GM21717 (cell line): ENCODE measurements at regions not wholly inside any gene's neighbourhood (a gene's known extent, or its start where the extent isn't known, plus 50 kb on each side); places are given as distances from the start of the nearest gene placed in this dataset.
"Not testable (repeated sequence)": the region's sequence is repeated elsewhere in the genome, so short reads cannot be mapped to it uniquely, and the experiment has no call there.

Experiments used
- ATAC-seq: cut with Tn5 transposase; IDR thresholded peaks from one replicate; pipeline ENCODE4 v1.9.1; 2021; ENCODE audit warnings: mild to moderate bottlenecking, moderate library complexity; ENCODE audit not compliant: unreplicated experiment

- no peak for ATAC-seq
Observed at GRCh38 chr11:42802201-42802899, 509.4 kb upstream of the API5 start.

- ATAC-seq = no peak
Observed at GRCh38 chr11:42806191-42806590, 505.6 kb upstream of the API5 start.

- ATAC-seq = no peak
Observed at GRCh38 chr11:42812361-42812760, 499.4 kb upstream of the API5 start.

- ATAC-seq = no peak
Observed at GRCh38 chr11:42812960-42813359, 498.8 kb upstream of the API5 start.

GRCh38 chr11:42816471-42816870 is 495.3 kb upstream of the API5 start:
- ATAC-seq = no peak

GRCh38 chr11:42819126-42819525 is 492.7 kb upstream of the API5 start:
- no peak for ATAC-seq

GRCh38 chr11:42822188-42822587 is 489.6 kb upstream of the API5 start:
- ATAC-seq = not testable (repeated sequence)

GRCh38 chr11:42823546-42823945 is 488.2 kb upstream of the API5 start:
- no peak for ATAC-seq

GRCh38 chr11:42824067-42824466 is 487.7 kb upstream of the API5 start:
- no peak for ATAC-seq

GRCh38 chr11:42825598-42825997 is 486.2 kb upstream of the API5 start:
- no peak for ATAC-seq

- ATAC-seq = no peak
Observed at GRCh38 chr11:42827845-42828244, 484.0 kb upstream of the API5 start.

- ATAC-seq = no peak
Observed at GRCh38 chr11:42837994-42838393, 473.8 kb upstream of the API5 start.

- ATAC-seq = peak; percentile 89
Observed at GRCh38 chr11:42840176-42840829, 471.5 kb upstream of the API5 start.

GRCh38 chr11:42840860-42841259 is 470.9 kb upstream of the API5 start:
- ATAC-seq = no peak

GRCh38 chr11:42841556-42841955 is 470.2 kb upstream of the API5 start:
- ATAC-seq = no peak

GRCh38 chr11:42849362-42849761 is 462.4 kb upstream of the API5 start:
- no peak for ATAC-seq

GRCh38 chr11:42857344-42857743 is 454.5 kb upstream of the API5 start:
- no peak for ATAC-seq

- ATAC-seq = no peak
Observed at GRCh38 chr11:42870480-42870879, 441.3 kb upstream of the API5 start.

GRCh38 chr11:42873800-42874405 is 437.9 kb upstream of the API5 start:
- ATAC-seq = not testable (repeated sequence)

- not testable (repeated sequence) for ATAC-seq
Observed at GRCh38 chr11:42881335-42881734, 430.5 kb upstream of the API5 start.

GRCh38 chr11:42890773-42891172 is 421.0 kb upstream of the API5 start:
- ATAC-seq = no peak

- ATAC-seq = no peak
Observed at GRCh38 chr11:42901084-42901483, 410.7 kb upstream of the API5 start.
